Endodermal cell (in vitro differentiated cells): ENCODE measurements at regions not wholly inside any gene's neighbourhood (a gene's known extent, or its start where the extent isn't known, plus 50 kb on each side); places are given as distances from the start of the nearest gene placed in this dataset.

Experiments
- DNase-seq: peaks from one replicate; pipeline ENCODE4 v3.0.0-alpha.2; 2017
- H3K27ac ChIP-seq: 2 replicates; pipeline ENCODE4 v1.5.1; 2013; ENCODE audit warnings: mild to moderate bottlenecking, low read depth, low read length, moderate library complexity
- H3K27me3 ChIP-seq: 2 replicates; pipeline ENCODE4 v1.6.1; 2013; ENCODE audit warnings: mild to moderate bottlenecking, low read length, moderate library complexity; ENCODE audit not compliant: insufficient read depth, control insufficient read depth, poor library complexity, severe bottlenecking
- H3K36me3 ChIP-seq: 2 replicates; pipeline ENCODE4 v1.7.0; 2013; ENCODE audit warnings: mild to moderate bottlenecking, low read length, moderate library complexity; ENCODE audit not compliant: control insufficient read depth, insufficient read depth
- H3K4me1 ChIP-seq: one replicate; pipeline ENCODE4 v1.7.0; 2013; ENCODE audit warnings: low read length; ENCODE audit not compliant: control insufficient read depth, insufficient read depth
- H3K4me3 ChIP-seq: 2 replicates; pipeline ENCODE4 v1.5.1; 2013; ENCODE audit warnings: mild to moderate bottlenecking, low read length, moderate library complexity
- H3K9ac ChIP-seq: 2 replicates; pipeline ENCODE4 v1.6.1; 2013; ENCODE audit warnings: mild to moderate bottlenecking, low read length, moderate library complexity; ENCODE audit not compliant: poor library complexity, severe bottlenecking; ENCODE audit errors: extremely low read depth
- H3K9me3 ChIP-seq: 2 replicates; pipeline ENCODE4 v1.6.1; 2013; ENCODE audit warnings: mild to moderate bottlenecking, low read length, moderate library complexity; ENCODE audit not compliant: control insufficient read depth
- H3K27ac Mint-ChIP-seq: 2 replicates; pipeline ENCODE4 v1.8.0; 2020; ENCODE audit warnings: mixed read lengths
- H3K27me3 Mint-ChIP-seq: 2 replicates; pipeline ENCODE4 v1.8.0; 2021; ENCODE audit warnings: mild to moderate bottlenecking, mixed read lengths; ENCODE audit not compliant: insufficient read depth
- H3K36me3 Mint-ChIP-seq: 2 replicates; pipeline ENCODE4 v1.8.0; 2020; ENCODE audit warnings: low read depth, mixed read lengths
- H3K4me1 Mint-ChIP-seq: 2 replicates; pipeline ENCODE4 v1.8.0; 2020; ENCODE audit warnings: mixed read lengths
- H3K4me3 Mint-ChIP-seq: 2 replicates; pipeline ENCODE4 v1.8.0; 2020; ENCODE audit warnings: mild to moderate bottlenecking, moderate library complexity, mixed read lengths
- H3K9me3 Mint-ChIP-seq: 2 replicates; pipeline ENCODE4 v1.8.0; 2020; ENCODE audit warnings: mild to moderate bottlenecking, mixed read lengths
- WGBS, 2 experiments: methylation state at CpG; one replicate each; pipeline versions ENCODE4 v1.1.5 to v1.1.7; 2013; ENCODE audit warnings: missing lambda C conversion rate in 2 of 2, mixed read lengths in 1 of 2; ENCODE audit not compliant: insufficient coverage in 1 of 2, insufficient read length in 1 of 2; 5-methylcytosine and 5-hydroxymethylcytosine counted together
- TF ChIP-seq, protein P1 (sequence below): fragments of 200-600 bp; sonication (generic); conservative IDR thresholded peaks from 2 replicates; pipeline ENCODE4 v1.5.0; 2021; ENCODE audit warnings: antibody characterized with exemption, mild to moderate bottlenecking

GRCh38 chr10:44832595-44833390 lies 78.3 kb upstream of the TMEM72 start:
- Histone ChIP-seq H3K4me1 (no peaks in the 10 kb centered on the region), H3K27ac (no peak overlapping the region), H3K4me3 (no peak overlapping the region), H3K27me3 (no peaks in the 10 kb centered on the region), H3K9me3 (no peaks in the 10 kb centered on the region), H3K9ac (no peak overlapping the region), H3K36me3 (no peaks in the 10 kb centered on the region)
- H3K4me3 Mint-ChIP-seq: no peak overlapping the region
- no peak overlapping the region for H3K27ac Mint-ChIP-seq
- H3K36me3 Mint-ChIP-seq: no peaks in the 10 kb centered on the region
- 94 to 96% methylated on average over 3 to 6 of the region's 6 CpGs for WGBS, 2 experiments
- DNase-seq: no peak
- no peaks in the 10 kb centered on the region for H3K9me3 Mint-ChIP-seq
- H3K27me3 Mint-ChIP-seq: no peaks in the 10 kb centered on the region
- no peaks in the 10 kb centered on the region for H3K4me1 Mint-ChIP-seq
- TF ChIP-seq, protein P1, sequence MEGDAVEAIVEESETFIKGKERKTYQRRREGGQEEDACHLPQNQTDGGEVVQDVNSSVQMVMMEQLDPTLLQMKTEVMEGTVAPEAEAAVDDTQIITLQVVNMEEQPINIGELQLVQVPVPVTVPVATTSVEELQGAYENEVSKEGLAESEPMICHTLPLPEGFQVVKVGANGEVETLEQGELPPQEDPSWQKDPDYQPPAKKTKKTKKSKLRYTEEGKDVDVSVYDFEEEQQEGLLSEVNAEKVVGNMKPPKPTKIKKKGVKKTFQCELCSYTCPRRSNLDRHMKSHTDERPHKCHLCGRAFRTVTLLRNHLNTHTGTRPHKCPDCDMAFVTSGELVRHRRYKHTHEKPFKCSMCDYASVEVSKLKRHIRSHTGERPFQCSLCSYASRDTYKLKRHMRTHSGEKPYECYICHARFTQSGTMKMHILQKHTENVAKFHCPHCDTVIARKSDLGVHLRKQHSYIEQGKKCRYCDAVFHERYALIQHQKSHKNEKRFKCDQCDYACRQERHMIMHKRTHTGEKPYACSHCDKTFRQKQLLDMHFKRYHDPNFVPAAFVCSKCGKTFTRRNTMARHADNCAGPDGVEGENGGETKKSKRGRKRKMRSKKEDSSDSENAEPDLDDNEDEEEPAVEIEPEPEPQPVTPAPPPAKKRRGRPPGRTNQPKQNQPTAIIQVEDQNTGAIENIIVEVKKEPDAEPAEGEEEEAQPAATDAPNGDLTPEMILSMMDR: no peak

DNA sequence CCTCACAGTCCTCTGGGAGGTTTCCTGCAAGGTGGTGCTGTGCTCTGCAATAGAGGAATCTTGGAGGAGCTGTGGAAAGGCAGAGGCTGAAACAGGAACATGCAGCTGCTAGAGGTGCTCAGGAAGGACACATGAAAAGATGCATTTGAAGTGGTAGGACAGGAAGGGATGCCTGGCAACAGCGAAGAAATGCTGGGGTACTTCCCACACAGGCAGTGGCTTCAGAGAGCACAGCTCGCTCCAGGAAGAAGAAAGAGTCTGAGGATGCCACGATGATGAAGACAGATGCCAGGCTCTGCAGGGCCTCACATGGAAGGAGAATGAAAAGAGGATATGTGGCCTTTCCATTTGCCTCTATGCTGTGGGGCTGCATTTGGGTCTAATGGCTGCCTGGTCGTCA lies 77.0 kb upstream of the TMEM72 start:
- Mint-ChIP-seq H3K27me3 (no peaks in the 10 kb centered on the region), H3K9me3 (no peaks in the 10 kb centered on the region), H3K4me3 (no peak overlapping the region), H3K36me3 (no peaks in the 10 kb centered on the region), H3K27ac (no peak overlapping the region), H3K4me1 (no peaks in the 10 kb centered on the region)
- no peak overlapping the region for H3K27ac ChIP-seq
- no peaks in the 10 kb centered on the region for H3K4me1 ChIP-seq
- no peaks in the 10 kb centered on the region for H3K9me3 ChIP-seq
- WGBS, 2 experiments: 75 to 78% methylated on average over 3 to 4 of the region's 4 CpGs
- H3K4me3 ChIP-seq: no peak overlapping the region
- H3K9ac ChIP-seq: no peak overlapping the region
- no peaks in the 10 kb centered on the region for H3K27me3 ChIP-seq
- TF ChIP-seq, protein P1: no peak
- DNase-seq: peak; percentile 12
- no peaks in the 10 kb centered on the region for H3K36me3 ChIP-seq

- Mint-ChIP-seq H3K27me3 (no peaks in the 10 kb centered on the region), H3K27ac (no peak overlapping the region), H3K36me3 (no peaks in the 10 kb centered on the region), H3K4me1 (peaks cover 3% of the 10 kb centered on the region), H3K4me3 (no peak overlapping the region), H3K9me3 (no peaks in the 10 kb centered on the region)
- Histone ChIP-seq H3K4me1 (no peaks in the 10 kb centered on the region), H3K9me3 (no peaks in the 10 kb centered on the region), H3K27me3 (no peaks in the 10 kb centered on the region), H3K27ac (no peak overlapping the region), H3K36me3 (no peaks in the 10 kb centered on the region), H3K9ac (no peak overlapping the region), H3K4me3 (no peak overlapping the region)
- 90 to 94% methylated on average over 2 of the region's 2 CpGs for WGBS, 2 experiments
- DNase-seq: no peak
- TF ChIP-seq, protein P1: no peak
These were observed 75.8 kb upstream of the TMEM72 start for GRCh38 chr10:44835300-44835699.
